ENCODE measurements at regions not wholly inside any gene's neighbourhood (a gene's known extent, or its start where the extent isn't known, plus 50 kb on each side); places are given as distances from the start of the nearest gene placed in this dataset.

- Histone ChIP-seq H2AFZ (ENCODE audit: low read length) (no peak overlapping the region), H2BK12ac (ENCODE audit: insufficient read length, low read depth, low read length) (no peak overlapping the region), H3K23ac (ENCODE audit: insufficient read length, low read depth, low read length) (no peak overlapping the region), H3K4me2 (ENCODE audit: insufficient read depth, insufficient read length, low read length) (no peak overlapping the region), H3K4ac (ENCODE audit: low read depth, low read length) (no peak overlapping the region), H3K79me1 (ENCODE audit: insufficient read depth, low read depth, low read length, poor library complexity, severe bottlenecking) (no peaks in the 10 kb centered on the region), H3K27ac (ENCODE audit: insufficient read length, low read depth, low read length) (no peak overlapping the region), H3K14ac (ENCODE audit: insufficient read depth, low read length) (no peak overlapping the region), H4K5ac (ENCODE audit: insufficient read length, low read depth, low read length) (no peak overlapping the region), H2BK120ac (ENCODE audit: low read depth, low read length, poor library complexity, severe bottlenecking) (no peak overlapping the region), H3K23me2 (ENCODE audit: insufficient read length, low read depth, low read length, poor library complexity, severe bottlenecking) (no peaks in the 10 kb centered on the region), H2AK5ac (ENCODE audit: insufficient read length, low read length) (no peak overlapping the region), H3K27me3 (ENCODE audit: insufficient read depth, low read length) (no peaks in the 10 kb centered on the region; the same call in 1 of the 2 replicates), H3K79me2 (ENCODE audit: insufficient read depth, low read length) (no peaks in the 10 kb centered on the region), H3K18ac (ENCODE audit: insufficient read length, low read depth, low read length) (no peak overlapping the region), H2BK15ac (ENCODE audit: low read depth, low read length) (no peak overlapping the region), H3K56ac (ENCODE audit: insufficient read length, low read depth, low read length) (no peak overlapping the region), H3K4me1 (ENCODE audit: insufficient read depth, low read length) (no peaks in the 10 kb centered on the region), H4K8ac (replicated peaks; ENCODE audit: insufficient read length, low read depth, low read length) (no peak overlapping the region), H2BK5ac (ENCODE audit: insufficient read length, low read length) (no peak overlapping the region), H3K9me3 (ENCODE audit: control insufficient read depth, low read depth, low read length) (no peaks in the 10 kb centered on the region), H2BK20ac (ENCODE audit: low read depth, low read length, poor library complexity, severe bottlenecking) (no peak overlapping the region), H3K9ac (ENCODE audit: extremely low read depth, insufficient read length, low read length) (no peak overlapping the region), H4K20me1 (ENCODE audit: control insufficient read depth, insufficient read depth, insufficient read length) (no peaks in the 10 kb centered on the region), H3T11ph (ENCODE audit: low read length) (no peak overlapping the region), H4K91ac (ENCODE audit: insufficient read length, low read depth, low read length) (no peak overlapping the region)
- no peak for TF ChIP-seq CTCF (conservative IDR thresholded peaks at IDR 0.05)
- DNase-seq = no peak
- H3K9me3 Mint-ChIP-seq = no peaks in the 10 kb centered on the region; a peak in 1 of 5 replicates
- no CpG with 5 or more reads among the region's 2 CpGs for WGBS (ENCODE audit: extremely low coverage, insufficient read length, low lambda C conversion rate)
- H3K27ac Mint-ChIP-seq = no peak overlapping the region
- H3K27me3 Mint-ChIP-seq (ENCODE audit: low read depth) = peaks cover 9% of the 10 kb centered on the region
- H3K4me3 Mint-ChIP-seq = no peak overlapping the region
- peaks cover 0 to under 1% (median 0%) of the 10 kb centered on the region in 3 experiments; a peak in 1 of 7 replicates for H3K36me3 Mint-ChIP-seq (ENCODE audit: insufficient read depth in 1 of 3, low read depth in 3 of 3)
- peaks cover 9 to 13% of the 10 kb centered on the region in 2 experiments for H3K4me1 Mint-ChIP-seq
Observed at GRCh38 chr3:193917158-193917557, 218.8 kb upstream of the HES1 start.

Measured in H9 (cell line).